ENCODE measurements at regions not wholly inside any gene's neighbourhood (a gene's known extent, or its start where the extent isn't known, plus 50 kb on each side); places are given as distances from the start of the nearest gene placed in this dataset.
"Not testable (repeated sequence)": the region's sequence is repeated elsewhere in the genome, so short reads cannot be mapped to it uniquely, and the experiment has no call there.

DNA sequence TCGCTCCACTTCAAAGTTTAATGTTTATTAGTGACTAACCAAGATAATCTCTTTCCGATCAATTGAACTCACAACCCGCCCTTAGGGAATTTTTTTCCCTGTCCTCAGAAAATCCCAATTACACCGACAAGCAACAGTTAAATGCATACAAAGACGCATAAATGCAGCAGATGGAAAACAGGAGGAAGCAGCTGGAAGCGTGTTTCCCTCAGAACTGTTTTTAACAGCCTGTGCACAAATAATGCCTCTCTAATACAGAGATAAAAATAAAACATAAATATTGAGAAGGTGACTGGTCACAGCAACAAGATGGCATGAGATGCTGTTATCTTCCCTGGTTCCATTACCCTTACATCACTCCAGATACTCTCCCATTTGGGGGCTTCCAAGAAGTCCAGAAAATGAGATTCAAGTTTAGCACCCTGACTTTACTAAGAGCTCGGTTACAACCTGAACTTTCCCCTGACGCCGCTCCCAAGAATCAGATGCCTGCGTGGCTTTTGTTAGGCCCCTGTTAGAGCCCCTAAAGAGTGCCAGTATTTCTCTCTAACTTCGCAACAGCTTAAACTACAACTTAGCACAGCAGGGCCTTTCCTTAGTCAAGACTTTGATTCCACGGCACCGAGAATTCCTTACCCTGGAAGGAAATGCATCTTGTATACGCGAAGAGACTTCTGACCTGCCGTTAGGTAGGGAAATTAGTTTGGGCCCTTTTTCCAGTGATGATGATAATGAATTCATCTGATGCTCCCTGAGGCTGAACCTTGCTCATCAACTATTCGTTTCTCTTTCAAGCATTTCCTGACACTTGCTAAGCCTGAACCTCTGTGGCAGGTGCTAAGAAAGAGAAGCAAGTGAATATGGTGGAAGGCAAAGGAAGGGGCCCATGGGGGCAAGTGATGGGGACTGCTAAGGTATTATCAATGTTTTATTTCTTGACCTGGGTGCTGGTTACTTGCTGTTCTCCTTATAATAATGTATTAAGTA, 137.7 kb upstream of the SMYD2 start:
- no peak for DNase-seq (ENCODE audit: low read depth in 3 of 3)

DNA sequence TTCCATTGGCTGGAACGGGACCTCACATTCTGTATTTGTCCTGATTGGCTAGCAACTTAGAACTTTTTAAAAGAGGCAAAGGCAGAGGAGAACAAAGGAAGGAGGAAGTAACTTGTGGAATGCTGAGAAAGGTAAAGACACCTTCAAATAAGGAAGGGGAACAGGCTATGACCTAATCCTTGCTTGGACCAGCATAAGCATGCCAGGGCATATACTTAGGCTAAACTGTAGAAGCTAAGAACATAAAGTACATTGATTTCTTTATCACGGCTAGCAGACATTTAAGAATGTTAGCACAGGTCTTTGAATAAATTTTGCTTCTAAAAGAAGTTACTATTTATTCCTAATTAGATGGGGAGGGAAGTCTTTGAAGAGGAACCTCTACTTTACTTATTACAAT, 136.4 kb upstream of the SMYD2 start:
- DNase-seq (ENCODE audit: low read depth in 3 of 3), result not testable (repeated sequence)

- no peak for DNase-seq (ENCODE audit: low read depth in 3 of 3)
Observed at GRCh38 chr1:214146523-214146922, 134.4 kb upstream of the SMYD2 start.

GRCh38 chr1:214154596-214155292, 126.2 kb upstream of the SMYD2 start:
- DNase-seq (ENCODE audit: low read depth in 3 of 3), result no peak

DNA sequence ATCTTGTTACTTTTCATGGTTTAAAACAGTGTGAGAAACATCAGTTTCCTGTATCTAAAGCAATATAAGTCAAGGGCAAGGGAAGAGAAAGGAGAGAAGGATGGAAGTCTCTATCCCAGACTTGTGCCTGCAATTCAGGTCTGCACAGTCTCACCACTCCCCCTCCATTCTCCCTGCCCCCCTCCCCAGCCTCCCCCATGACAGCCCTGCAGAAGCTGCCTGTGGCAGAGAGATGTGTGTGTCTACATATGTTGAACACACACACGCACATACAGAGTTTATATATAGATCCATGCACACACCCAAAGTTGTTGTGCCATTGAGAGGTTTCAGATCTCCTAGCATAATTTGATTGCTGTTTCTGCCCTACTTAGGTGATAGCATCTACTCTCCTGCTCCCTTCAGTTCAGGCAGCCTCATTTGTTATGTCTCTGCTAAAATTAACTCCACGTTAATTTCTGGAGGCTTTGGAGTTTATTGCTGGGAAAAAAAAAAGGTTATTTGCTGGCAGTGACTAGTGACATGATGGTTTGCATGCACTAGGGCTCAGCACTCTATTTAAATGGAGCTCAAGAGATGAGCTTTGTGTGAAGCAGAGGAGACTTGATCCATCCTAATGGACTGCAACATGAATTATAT, 124.9 kb upstream of the SMYD2 start:
- no peak for DNase-seq (ENCODE audit: low read depth in 3 of 3)

- DNase-seq (ENCODE audit: low read depth in 3 of 3), result no peak
Observed at GRCh38 chr1:214164173-214164572, 116.8 kb upstream of the SMYD2 start.

DNA sequence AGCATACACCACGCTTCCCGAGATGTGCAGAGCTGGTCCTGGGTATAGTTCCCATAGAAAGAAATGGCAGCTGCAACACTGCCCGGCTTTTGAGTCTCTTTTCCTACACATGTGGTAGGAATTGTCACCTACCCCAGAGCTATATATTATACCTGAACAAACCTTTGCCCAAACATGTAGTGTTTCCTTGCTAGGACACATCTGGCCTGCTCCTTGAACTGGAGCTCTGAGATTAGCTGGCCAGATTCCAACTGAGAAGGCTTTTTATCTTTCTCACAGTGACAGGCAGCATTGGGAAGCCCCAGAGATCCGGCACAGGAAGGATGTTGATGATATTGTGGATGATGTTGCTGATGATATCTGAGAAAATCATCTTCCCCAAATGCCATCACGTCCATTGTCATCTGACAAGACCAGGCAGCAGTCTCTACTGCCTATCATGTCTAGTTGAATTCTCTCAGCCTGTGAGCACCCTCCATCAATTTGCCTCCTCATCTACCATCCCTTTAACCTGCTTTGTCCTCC, 115.0 kb upstream of the SMYD2 start:
- no peak for DNase-seq (ENCODE audit: low read depth in 3 of 3)

- no peak for DNase-seq (ENCODE audit: low read depth in 3 of 3)
Observed at GRCh38 chr1:214174508-214175199, 106.3 kb upstream of the SMYD2 start.

- no peak for DNase-seq (ENCODE audit: low read depth in 3 of 3)
Observed at GRCh38 chr1:214178102-214178501, 102.9 kb upstream of the SMYD2 start.

DNA sequence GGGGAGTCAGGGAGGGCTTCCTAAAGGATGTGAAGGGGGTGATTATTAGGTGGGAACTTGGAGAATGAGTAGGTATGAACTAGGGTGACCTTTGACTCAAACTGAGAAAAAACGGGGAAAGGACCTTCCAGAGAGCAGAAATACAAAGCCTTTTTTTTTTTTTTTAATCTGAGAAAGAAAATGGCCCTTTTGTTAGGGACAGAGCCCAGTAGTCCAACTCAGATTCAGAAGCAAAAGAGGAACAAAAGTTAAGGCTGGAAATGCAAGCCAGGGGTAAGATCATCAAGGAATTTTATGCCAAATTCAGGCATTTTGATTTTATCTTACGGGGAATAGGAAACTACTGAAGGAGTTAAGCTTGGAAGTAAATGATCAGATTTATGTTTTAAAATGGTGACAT, 96.0 kb upstream of the SMYD2 start:
- no peak for DNase-seq (ENCODE audit: low read depth in 3 of 3)

DNA sequence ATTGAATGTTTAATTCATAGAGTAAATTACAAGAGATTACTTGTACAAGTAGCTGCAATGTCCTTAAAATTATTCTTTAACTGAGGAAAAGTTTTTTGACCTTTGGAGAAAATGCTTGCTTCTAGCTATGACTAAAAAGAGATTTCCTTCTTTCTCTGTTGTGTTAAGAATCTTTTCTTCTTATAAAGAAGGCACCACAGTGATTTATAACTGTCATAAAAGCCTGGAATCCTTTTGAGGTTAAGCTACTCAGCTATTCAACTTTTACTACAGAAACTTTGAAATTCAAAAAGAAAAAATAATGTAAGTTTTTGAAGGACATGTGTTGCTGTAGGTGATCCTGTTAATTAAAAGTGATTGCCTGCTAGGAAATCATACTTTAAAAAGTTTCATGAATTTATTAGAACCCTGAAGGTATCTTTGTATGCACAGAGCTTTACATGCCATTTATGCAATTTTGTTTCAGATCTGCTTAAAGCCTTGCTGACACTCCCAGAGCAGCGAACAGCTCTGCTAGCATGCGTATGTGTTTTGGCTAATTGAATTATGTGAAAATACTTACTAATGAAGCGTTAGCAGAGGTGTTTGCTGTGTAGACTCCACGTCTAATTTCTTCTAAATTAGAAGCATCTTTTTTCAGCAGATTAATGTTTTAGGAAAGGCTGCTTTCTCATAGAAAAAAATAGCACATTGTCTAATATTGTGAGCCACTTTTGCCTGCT, 94.7 kb upstream of the SMYD2 start:
- DNase-seq (ENCODE audit: low read depth in 3 of 3), result no peak

- DNase-seq (ENCODE audit: low read depth in 3 of 3), result no peak
Observed at GRCh38 chr1:214187121-214187900, 93.6 kb upstream of the SMYD2 start.

DNA sequence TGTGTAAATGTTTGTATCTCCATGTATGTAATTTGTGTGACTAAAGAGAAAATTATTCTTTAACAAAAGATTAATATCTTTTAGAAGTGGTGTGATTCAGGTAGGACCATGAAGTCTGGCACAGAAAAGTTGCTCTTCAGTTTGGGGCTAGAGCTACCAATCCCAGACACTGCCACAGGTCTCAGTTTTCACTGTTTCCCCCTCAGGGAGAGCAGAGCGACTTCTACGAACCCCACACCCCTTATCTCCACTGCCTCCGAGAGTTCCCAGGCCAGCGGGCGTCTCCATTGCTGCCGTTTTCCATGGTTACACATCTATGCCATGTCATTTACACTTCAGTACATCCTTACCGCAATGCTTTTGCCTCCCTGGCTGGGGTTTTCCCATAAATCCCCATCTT, 93.0 kb upstream of the SMYD2 start:
- DNase-seq (ENCODE audit: low read depth in 3 of 3), result no peak

DNA sequence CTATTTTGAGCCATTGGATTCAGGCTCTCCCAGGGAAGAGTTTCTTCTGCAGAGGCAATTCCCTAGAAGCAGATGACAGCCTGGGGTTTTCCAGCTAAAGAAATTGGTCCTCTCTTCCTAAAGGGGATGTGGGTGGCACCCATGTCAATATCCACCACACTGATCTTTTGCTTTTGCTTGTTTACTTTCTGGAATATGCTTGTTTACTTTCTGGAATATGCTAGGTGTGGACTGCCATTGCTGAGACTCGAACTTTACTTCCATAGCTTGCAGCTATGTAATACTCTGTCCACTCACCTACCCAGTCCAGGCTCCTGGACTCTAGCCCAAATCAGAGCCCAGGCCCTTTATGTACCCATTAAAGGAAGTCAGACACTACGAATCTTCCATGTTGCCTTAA, 92.1 kb upstream of the SMYD2 start:
- DNase-seq (ENCODE audit: low read depth in 3 of 3), result no peak

DNA sequence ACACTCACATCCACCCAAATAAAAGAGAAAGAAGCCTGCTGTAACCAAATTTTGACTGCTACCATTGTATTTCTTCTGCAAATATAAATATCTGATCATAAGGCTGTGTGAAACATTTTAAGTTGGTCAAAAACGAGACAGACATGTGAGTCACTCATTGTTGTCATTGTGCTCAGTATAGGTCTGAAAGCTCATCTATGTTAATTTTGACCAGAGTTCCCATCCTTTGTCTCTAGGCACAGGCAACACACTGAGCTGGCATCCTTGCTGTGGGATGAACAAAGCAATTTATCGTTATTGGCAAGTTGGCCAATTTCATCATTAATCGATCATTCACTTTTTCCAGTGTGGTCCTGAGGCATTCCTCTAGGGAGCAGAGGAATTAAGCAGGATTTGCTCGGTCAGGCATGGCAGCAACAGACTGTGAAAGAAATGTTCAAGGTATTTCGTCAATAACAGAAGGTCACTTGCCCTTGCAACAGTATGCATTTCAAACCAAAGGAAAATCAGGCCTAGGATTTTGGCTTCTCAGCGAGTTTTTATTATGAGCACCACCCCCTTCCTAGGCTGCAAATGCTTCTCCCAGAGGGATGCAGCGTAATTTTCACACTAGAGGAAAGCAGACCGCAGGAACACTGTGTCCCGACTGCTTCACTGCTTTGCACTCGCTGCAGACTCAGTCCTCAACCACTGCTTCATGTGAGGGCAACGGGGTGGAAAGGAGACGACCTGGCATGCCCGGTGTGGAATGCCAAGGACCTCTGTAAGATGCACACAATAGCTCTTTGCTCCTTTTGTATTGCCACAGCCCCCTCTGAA, 87.9 kb upstream of the SMYD2 start:
- DNase-seq (ENCODE audit: low read depth in 3 of 3), result no peak

DNA sequence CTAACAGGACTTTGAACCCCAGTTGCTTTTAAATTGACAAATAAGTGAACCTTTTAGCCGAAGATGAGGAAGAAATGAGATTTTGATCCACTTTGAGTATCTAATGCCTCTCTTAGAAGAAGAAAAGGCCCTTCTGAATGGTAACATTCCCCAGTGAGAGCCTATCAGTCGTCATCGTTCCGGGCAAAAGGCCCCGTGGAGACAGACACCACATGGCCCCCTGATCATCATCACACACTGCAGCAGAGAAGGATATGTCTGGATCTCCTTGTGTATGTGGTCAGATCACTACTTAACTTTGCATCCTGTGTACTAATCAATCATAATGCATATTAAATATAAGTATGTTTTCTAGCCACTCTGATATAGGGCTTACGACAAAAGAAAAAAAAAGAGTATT, 87.3 kb upstream of the SMYD2 start:
- DNase-seq (ENCODE audit: low read depth in 3 of 3), result no peak

DNA sequence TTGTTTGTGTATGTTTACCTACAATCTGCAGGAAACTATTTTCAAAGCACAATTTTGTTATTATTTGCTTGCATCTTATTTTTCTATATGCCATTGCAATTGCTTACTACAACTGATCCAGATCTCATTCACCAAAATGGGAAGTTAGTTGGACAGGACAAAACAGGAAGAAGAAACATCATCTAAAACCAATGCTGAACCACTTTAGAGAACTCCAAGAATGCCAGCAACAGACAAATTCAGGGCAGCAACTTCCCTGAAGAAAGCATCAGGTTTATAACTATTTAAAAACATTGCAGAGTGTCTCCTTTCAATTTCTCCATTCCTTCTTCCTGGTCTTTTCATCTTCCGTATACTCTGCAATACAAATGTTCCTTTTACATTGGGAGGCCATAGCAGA, 82.4 kb upstream of the SMYD2 start:
- no peak for DNase-seq (ENCODE audit: low read depth in 3 of 3)

GRCh38 chr1:214199585-214199984, 81.4 kb upstream of the SMYD2 start:
- DNase-seq (ENCODE audit: low read depth in 3 of 3), result no peak

DNA sequence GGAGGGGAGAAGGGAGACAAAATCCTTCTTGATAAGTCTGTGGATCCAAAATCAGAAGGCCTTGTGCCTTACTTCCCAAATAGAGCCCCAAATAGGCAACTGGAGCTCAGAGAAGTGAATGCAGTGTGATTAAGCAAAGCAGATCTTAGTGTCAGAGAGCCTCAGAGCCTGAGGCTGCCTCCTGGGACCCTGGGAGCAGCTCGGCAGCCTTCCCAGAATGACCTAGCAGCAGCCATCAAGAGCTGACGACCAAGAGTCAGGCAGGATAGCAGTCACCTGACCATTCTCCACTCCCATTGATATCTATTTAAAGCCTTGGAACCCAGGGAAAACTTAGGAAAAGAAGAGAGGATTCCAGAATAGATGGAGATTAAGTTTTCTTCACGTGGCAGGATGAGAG, 78.0 kb upstream of the SMYD2 start:
- DNase-seq (ENCODE audit: low read depth in 3 of 3), result no peak
